GM19395 (cell line): ENCODE measurements at regions not wholly inside any gene's neighbourhood (a gene's known extent, or its start where the extent isn't known, plus 50 kb on each side); places are given as distances from the start of the nearest gene placed in this dataset.
A peak's percentile ranks its signal among the peaks of the same experiment; 100 is the strongest.
"Not testable (repeated sequence)": the region's sequence is repeated elsewhere in the genome, so short reads cannot be mapped to it uniquely, and the experiment has no call there.

Source experiments
- ATAC-seq: cut with Tn5 transposase; IDR thresholded peaks from one replicate; pipeline ENCODE4 v1.9.1; 2021; ENCODE audit warnings: mild to moderate bottlenecking, moderate library complexity; ENCODE audit not compliant: unreplicated experiment

- no peak for ATAC-seq
These were observed 165.8 kb downstream of the ZIC4 start for GRCh38 chr3:147240581-147240980.

GRCh38 chr3:147237991-147238390 lies 168.4 kb downstream of the ZIC4 start:
- no peak for ATAC-seq

GRCh38 chr3:147231980-147232379 lies 174.4 kb downstream of the ZIC4 start:
- ATAC-seq, result not testable (repeated sequence)

GRCh38 chr3:147231111-147231510 lies 175.2 kb downstream of the ZIC4 start:
- ATAC-seq, result no peak

- ATAC-seq, result no peak
These were observed 184.1 kb downstream of the ZIC4 start for GRCh38 chr3:147222291-147222690.

- no peak for ATAC-seq
These were observed 187.4 kb downstream of the ZIC4 start for GRCh38 chr3:147218965-147219364.

- peak; percentile 46 for ATAC-seq
These were observed 190.1 kb downstream of the ZIC4 start for GRCh38 chr3:147216143-147216673.

GRCh38 chr3:147215660-147216059 lies 190.7 kb downstream of the ZIC4 start:
- ATAC-seq, result peak; percentile 62

- no peak for ATAC-seq
These were observed 192.7 kb downstream of the ZIC4 start for GRCh38 chr3:147213633-147214032.

- ATAC-seq, result no peak
These were observed 195.7 kb downstream of the ZIC4 start for GRCh38 chr3:147210676-147211075.

GRCh38 chr3:147201086-147201485 lies 205.3 kb downstream of the ZIC4 start:
- no peak for ATAC-seq

GRCh38 chr3:147200545-147200944 lies 205.8 kb downstream of the ZIC4 start:
- no peak for ATAC-seq

GRCh38 chr3:147197739-147198138 lies 208.6 kb downstream of the ZIC4 start:
- peak; percentile 75 for ATAC-seq

GRCh38 chr3:147195887-147196286 lies 210.5 kb downstream of the ZIC4 start:
- no peak for ATAC-seq

GRCh38 chr3:147191795-147192385 lies 214.5 kb downstream of the ZIC4 start:
- no peak for ATAC-seq

GRCh38 chr3:147189016-147189415 lies 217.3 kb downstream of the ZIC4 start:
- no peak for ATAC-seq

GRCh38 chr3:147187687-147188086 lies 218.7 kb downstream of the ZIC4 start:
- ATAC-seq, result no peak

GRCh38 chr3:147185781-147186180 lies 220.6 kb downstream of the ZIC4 start:
- no peak for ATAC-seq

- ATAC-seq, result no peak
These were observed 221.5 kb downstream of the ZIC4 start for GRCh38 chr3:147184794-147185193.

- ATAC-seq, result no peak
These were observed 233.1 kb downstream of the ZIC4 start for GRCh38 chr3:147173257-147173656.

- no peak for ATAC-seq
These were observed 243.6 kb downstream of the ZIC4 start for GRCh38 chr3:147162743-147163142.

- no peak for ATAC-seq
These were observed 244.5 kb downstream of the ZIC4 start for GRCh38 chr3:147161833-147162232.

GRCh38 chr3:147160984-147161383 lies 245.4 kb downstream of the ZIC4 start:
- ATAC-seq, result no peak
